Kidney (tissue), 13 donors: ENCODE measurements at regions not wholly inside any gene's neighbourhood (a gene's known extent, or its start where the extent isn't known, plus 50 kb on each side); places are given as distances from the start of the nearest gene placed in this dataset.
A peak's percentile ranks its signal among the peaks of the same experiment; 100 is the strongest.

Source experiments
- DNase-seq, 5 donors: peaks; one replicate each; pipeline ENCODE4 v3.0.0-alpha.2; 2013 to 2020
- FAIRE-seq: peaks from 2 replicates; lab custom pipeline; 2012; peaks lifted over from hg19 to GRCh38; lab: Jason Lieb, UNC
- H3K27ac ChIP-seq, 2 donors: one replicate each; pipeline ENCODE4 v1.7.0; 2013; ENCODE audit warnings: low read depth in 2 of 2, low read length in 2 of 2, inconsistent platforms in 1 of 2
- H3K27me3 ChIP-seq: one replicate; pipeline ENCODE4 v1.7.1; 2013; ENCODE audit warnings: low read length, inconsistent platforms; ENCODE audit not compliant: control insufficient read depth, insufficient read depth
- H3K36me3 ChIP-seq, 3 donors: one replicate each; pipeline versions ENCODE4 v1.7.0 to v1.7.1; 2013; ENCODE audit warnings: low read length in 3 of 3, control low read depth in 1 of 3, inconsistent platforms in 1 of 3; ENCODE audit not compliant: insufficient read depth in 3 of 3, control insufficient read depth in 2 of 3
- H3K4me1 ChIP-seq, 3 donors: one replicate each; pipeline versions ENCODE4 v1.7.0 to v1.7.1; 2013; ENCODE audit warnings: low read length in 3 of 3, inconsistent platforms in 1 of 3, low read depth in 1 of 3; ENCODE audit not compliant: control insufficient read depth in 2 of 3, insufficient read depth in 2 of 3
- H3K4me3 ChIP-seq, 3 donors: one replicate each; pipeline versions ENCODE4 v1.7.0 to v1.8.1; 2013; ENCODE audit warnings: low read length in 3 of 3, control low read depth in 1 of 3, inconsistent platforms in 1 of 3
- H3K9ac ChIP-seq, 3 donors: one replicate each; pipeline versions ENCODE4 v1.7.0 to v1.7.1; 2013; ENCODE audit warnings: low read length in 3 of 3, control low read depth in 1 of 3, inconsistent platforms in 1 of 3
- H3K9me3 ChIP-seq, 3 donors: one replicate each; pipeline versions ENCODE4 v1.7.0 to v1.7.1; 2013; ENCODE audit warnings: low read length in 3 of 3, control low read depth in 1 of 3, inconsistent platforms in 1 of 3; ENCODE audit not compliant: control insufficient read depth in 2 of 3, insufficient read depth in 1 of 3
- CTCF ChIP-seq: IDR thresholded peaks from 3 replicates; pipeline ENCODE4 v1.5.1; 2012; ENCODE audit warnings: mild to moderate bottlenecking, moderate library complexity, borderline replicate concordance; ENCODE audit not compliant: insufficient read depth; ENCODE audit errors: extremely low read depth
- intact Hi-C: fragments of 100-400 bp; cut with DNase I; formaldehyde crosslinking; loops from one replicate; pipeline ENCODE4 v1.11.1; 2022
- donor health status: control.
- donor health status: control.
- donor health status: control.
- donor health status: control.
- donor health status: control.
- donor health status: DM: yes; HTN: yes; CAD: no.
- donor health status: Normal renal cell carcinoma (clear cell type).

- no peak for FAIRE-seq
These were observed 131.6 kb upstream of the TRIM2 start for GRCh38 chr4:153072661-153073060.

DNA sequence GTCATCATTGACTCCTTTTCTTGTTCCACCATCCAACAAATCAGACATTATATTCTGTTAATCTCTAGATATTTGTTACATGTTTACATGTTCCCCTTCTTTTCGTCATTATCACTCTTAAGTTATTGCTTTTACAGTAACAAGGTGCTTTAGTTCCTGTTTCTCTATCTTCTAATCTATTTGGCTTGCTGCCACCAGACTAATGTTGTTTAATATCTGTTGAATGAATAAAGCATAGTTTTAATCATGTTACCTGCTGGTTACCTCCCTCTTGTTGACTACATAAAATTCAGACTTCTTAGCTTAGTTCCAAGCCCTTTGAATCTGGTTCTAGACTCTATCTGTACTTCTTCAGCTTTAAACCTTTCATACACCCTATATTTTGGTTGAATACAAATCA, 129.8 kb upstream of the TRIM2 start:
- no peak for TF ChIP-seq CTCF
- DNase-seq (peak in 1 of 5 donors; percentile 3), FAIRE-seq (no peak)
- Histone ChIP-seq H3K36me3 (no peaks in the 10 kb centered on the region), H3K9ac (no peak overlapping the region), H3K27ac (no peak overlapping the region), H3K9me3 (no peaks in the 10 kb centered on the region), H3K27me3 (no peaks in the 10 kb centered on the region), H3K4me3 (no peak overlapping the region), H3K4me1 (no peaks in the 10 kb centered on the region)
- intact Hi-C loops: no loop called here

More at GRCh38 chr4:153072661-153073060, 131.6 kb upstream of the TRIM2 start:
- no peak overlapping the region for H3K27ac ChIP-seq
- no peaks in the 10 kb centered on the region for H3K36me3 ChIP-seq
- H3K27me3 ChIP-seq: no peaks in the 10 kb centered on the region
- no peaks in the 10 kb centered on the region for H3K4me1 ChIP-seq
- H3K9ac ChIP-seq: no peak overlapping the region
- no peak for TF ChIP-seq CTCF
- no peaks in the 10 kb centered on the region for H3K9me3 ChIP-seq
- no peak for DNase-seq
- no peak overlapping the region for H3K4me3 ChIP-seq
- intact Hi-C loops: no loop called here

GRCh38 chr4:153074936-153075630, 129.2 kb upstream of the TRIM2 start:
- H3K27ac ChIP-seq: no peak overlapping the region
- DNase-seq (no peak), FAIRE-seq (no peak)
- no peak overlapping the region for H3K9ac ChIP-seq
- no peaks in the 10 kb centered on the region for H3K9me3 ChIP-seq
- no peaks in the 10 kb centered on the region for H3K4me1 ChIP-seq
- no peak overlapping the region for H3K4me3 ChIP-seq
- H3K36me3 ChIP-seq: no peaks in the 10 kb centered on the region
- no peaks in the 10 kb centered on the region for H3K27me3 ChIP-seq
- TF ChIP-seq CTCF: no peak
- intact Hi-C loops: no loop called here
